MM.1S (cell line): ENCODE measurements at regions not wholly inside any gene's neighbourhood (a gene's known extent, or its start where the extent isn't known, plus 50 kb on each side); places are given as distances from the start of the nearest gene placed in this dataset.

ENCODE experiments used
- DNase-seq: peaks from one replicate; pipeline ENCODE4 v3.0.0-alpha.2; 2015
- H2AFZ ChIP-seq: fragments of 300-600 bp; sonication (generic); 2 replicates; pipeline ENCODE4 v1.6.0; 2016; ENCODE audit warnings: antibody characterized with exemption, low read length
- H3F3A ChIP-seq: fragments of 300-600 bp; sonication (generic); 2 replicates; pipeline ENCODE4 v1.6.1; 2016; ENCODE audit warnings: mild to moderate bottlenecking, antibody characterized with exemption, low read length, moderate library complexity, mixed read lengths; ENCODE audit not compliant: insufficient read depth
- H3K27ac ChIP-seq: fragments of 300-600 bp; sonication (generic); 2 replicates; pipeline ENCODE4 v1.5.1; 2016; ENCODE audit warnings: mild to moderate bottlenecking, low read length
- H3K27me3 ChIP-seq: fragments of 300-600 bp; sonication (generic); replicated peaks from 2 replicates; pipeline ENCODE4 v1.6.0; 2016; ENCODE audit warnings: low read length; ENCODE audit not compliant: insufficient read depth
- H3K36me3 ChIP-seq: fragments of 300-600 bp; sonication (generic); replicated peaks from 2 replicates; pipeline ENCODE4 v1.6.1; 2016; ENCODE audit warnings: mild to moderate bottlenecking, low read length, mixed read lengths; ENCODE audit not compliant: insufficient read depth
- H3K4me1 ChIP-seq: fragments of 300-600 bp; sonication (generic); 2 replicates; pipeline ENCODE4 v1.6.1; 2016; ENCODE audit warnings: low read length, mixed read lengths
- H3K4me2 ChIP-seq: fragments of 300-600 bp; sonication (generic); 2 replicates; pipeline ENCODE4 v1.6.0; 2016; ENCODE audit warnings: low read depth, low read length
- H3K4me3 ChIP-seq: fragments of 300-600 bp; sonication (generic); 2 replicates; pipeline ENCODE4 v1.5.1; 2016; ENCODE audit warnings: low read length, mixed read lengths
- H3K79me2 ChIP-seq: fragments of 300-600 bp; sonication (generic); 2 replicates; pipeline ENCODE4 v1.6.1; 2016; ENCODE audit warnings: mixed run types, low read length, mixed read lengths
- H3K9ac ChIP-seq: fragments of 300-600 bp; sonication (generic); 2 replicates; pipeline ENCODE4 v1.6.1; 2016; ENCODE audit warnings: low read length, mixed read lengths
- H3K9me2 ChIP-seq: fragments of 300-600 bp; sonication (generic); replicated peaks from 2 replicates; pipeline ENCODE4 v1.6.1; 2016; ENCODE audit warnings: mild to moderate bottlenecking, low read length, mixed read lengths; ENCODE audit not compliant: insufficient read depth
- H3K9me3 ChIP-seq: fragments of 300-600 bp; sonication (generic); replicated peaks from 2 replicates; pipeline ENCODE4 v1.6.1; 2016; ENCODE audit warnings: mild to moderate bottlenecking, low read length, mixed read lengths; ENCODE audit not compliant: insufficient read depth
- H4K20me1 ChIP-seq: fragments of 300-600 bp; sonication (generic); 2 replicates; pipeline ENCODE4 v1.6.1; 2016; ENCODE audit warnings: mild to moderate bottlenecking, low read length, moderate library complexity, mixed read lengths; ENCODE audit not compliant: insufficient read depth
- EZH2 ChIP-seq: fragments of 300-600 bp; sonication (generic); optimal IDR thresholded peaks from 2 replicates; pipeline ENCODE3; 2017; ENCODE audit warnings: low read depth, mild to moderate bottlenecking, antibody characterized with exemption, low read length, mixed read lengths
- EZH2phosphoT487 ChIP-seq: fragments of 300-600 bp; sonication (generic); IDR thresholded peaks from 2 replicates; pipeline ENCODE4 v1.6.1; 2018; ENCODE audit warnings: antibody characterized with exemption, low read length
- TF ChIP-seq, protein P1 (sequence below): fragments of 300-600 bp; sonication (generic); IDR thresholded peaks from 2 replicates; pipeline ENCODE4 v1.5.1; 2016; ENCODE audit warnings: antibody characterized with exemption, low read length, mixed read lengths

DNA sequence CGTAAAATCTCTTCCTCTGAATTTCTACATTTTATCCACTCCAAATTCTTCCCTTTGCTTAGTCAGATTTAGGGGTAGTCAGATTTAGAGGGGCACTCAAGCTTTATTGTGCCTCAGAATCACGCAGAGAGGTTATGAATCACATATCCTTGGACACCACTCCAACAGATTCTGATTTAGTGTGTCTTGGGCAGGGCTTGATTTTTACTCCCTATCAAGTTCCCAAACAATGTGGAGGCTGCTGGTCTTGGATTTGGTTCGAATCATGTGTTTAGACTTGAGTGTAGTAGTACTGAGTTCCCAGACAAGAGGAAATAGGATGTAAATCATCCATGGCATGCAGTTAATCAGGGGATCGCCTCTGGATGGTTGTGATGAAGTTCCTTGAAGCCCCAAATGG lies 298.1 kb upstream of the CLEC14A start:
- Histone ChIP-seq H4K20me1 (no peaks in the 10 kb centered on the region), H3K27me3 (no peaks in the 10 kb centered on the region), H3F3A (no peaks in the 10 kb centered on the region), H3K4me3 (no peak overlapping the region), H3K9ac (no peak overlapping the region), H3K9me2 (no peaks in the 10 kb centered on the region), H3K27ac (no peak overlapping the region), H3K79me2 (no peaks in the 10 kb centered on the region), H3K4me1 (no peaks in the 10 kb centered on the region), H3K9me3 (no peaks in the 10 kb centered on the region), H3K4me2 (no peak overlapping the region), H3K36me3 (no peaks in the 10 kb centered on the region), H2AFZ (no peak overlapping the region)
- TF ChIP-seq EZH2phosphoT487 (no peak), EZH2 (no peak)
- TF ChIP-seq, protein P1, sequence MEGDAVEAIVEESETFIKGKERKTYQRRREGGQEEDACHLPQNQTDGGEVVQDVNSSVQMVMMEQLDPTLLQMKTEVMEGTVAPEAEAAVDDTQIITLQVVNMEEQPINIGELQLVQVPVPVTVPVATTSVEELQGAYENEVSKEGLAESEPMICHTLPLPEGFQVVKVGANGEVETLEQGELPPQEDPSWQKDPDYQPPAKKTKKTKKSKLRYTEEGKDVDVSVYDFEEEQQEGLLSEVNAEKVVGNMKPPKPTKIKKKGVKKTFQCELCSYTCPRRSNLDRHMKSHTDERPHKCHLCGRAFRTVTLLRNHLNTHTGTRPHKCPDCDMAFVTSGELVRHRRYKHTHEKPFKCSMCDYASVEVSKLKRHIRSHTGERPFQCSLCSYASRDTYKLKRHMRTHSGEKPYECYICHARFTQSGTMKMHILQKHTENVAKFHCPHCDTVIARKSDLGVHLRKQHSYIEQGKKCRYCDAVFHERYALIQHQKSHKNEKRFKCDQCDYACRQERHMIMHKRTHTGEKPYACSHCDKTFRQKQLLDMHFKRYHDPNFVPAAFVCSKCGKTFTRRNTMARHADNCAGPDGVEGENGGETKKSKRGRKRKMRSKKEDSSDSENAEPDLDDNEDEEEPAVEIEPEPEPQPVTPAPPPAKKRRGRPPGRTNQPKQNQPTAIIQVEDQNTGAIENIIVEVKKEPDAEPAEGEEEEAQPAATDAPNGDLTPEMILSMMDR, result no peak
- no peak for DNase-seq

DNA sequence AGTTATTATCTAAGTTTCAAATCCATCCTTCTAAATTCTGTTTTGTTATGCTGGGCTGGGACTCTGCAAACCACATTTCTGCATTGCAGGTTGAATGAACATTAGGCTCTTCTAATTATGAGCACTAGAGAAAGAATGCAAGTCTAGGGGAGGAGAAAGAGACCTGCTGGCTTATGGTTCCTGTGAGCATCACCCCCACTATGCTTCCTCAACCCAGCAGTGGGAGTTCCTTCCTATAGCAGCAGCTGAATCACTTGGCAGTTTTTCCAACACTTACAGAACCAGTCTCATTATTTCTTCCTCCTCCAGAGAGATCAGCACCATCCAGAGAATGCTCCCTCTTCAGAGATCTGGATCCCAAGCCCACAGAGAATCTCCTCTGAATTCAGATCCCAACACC lies 297.7 kb upstream of the CLEC14A start:
- Histone ChIP-seq H3K4me1 (no peaks in the 10 kb centered on the region), H3K79me2 (no peaks in the 10 kb centered on the region), H2AFZ (no peak overlapping the region), H3F3A (no peaks in the 10 kb centered on the region), H3K9me3 (no peaks in the 10 kb centered on the region), H3K27ac (no peak overlapping the region), H3K4me2 (no peak overlapping the region), H3K36me3 (no peaks in the 10 kb centered on the region), H3K9me2 (no peaks in the 10 kb centered on the region), H3K27me3 (no peaks in the 10 kb centered on the region), H3K9ac (no peak overlapping the region), H3K4me3 (no peak overlapping the region), H4K20me1 (no peaks in the 10 kb centered on the region)
- TF ChIP-seq EZH2 (no peak), EZH2phosphoT487 (no peak)
- TF ChIP-seq, protein P1, result no peak
- no peak for DNase-seq

DNA sequence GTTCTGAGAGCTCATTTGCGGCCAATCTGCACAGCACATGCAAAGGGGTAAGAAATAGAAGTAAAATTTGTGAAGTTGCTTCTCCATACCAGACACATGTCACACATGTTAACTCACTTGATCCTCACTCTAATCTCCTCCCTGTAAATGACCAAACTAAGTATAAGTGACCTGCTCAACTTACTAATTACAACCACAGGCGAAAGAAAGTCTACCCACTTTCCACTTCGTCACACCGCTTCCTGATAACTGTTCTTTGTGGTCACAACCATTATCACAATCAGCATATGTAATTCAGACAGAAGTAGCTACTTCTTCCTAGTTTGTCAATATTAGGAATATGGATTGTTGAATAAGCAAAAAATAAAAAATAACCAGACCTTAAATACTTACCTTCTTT lies 293.7 kb upstream of the CLEC14A start:
- H3F3A ChIP-seq, result no peaks in the 10 kb centered on the region
- no peak overlapping the region for H3K4me2 ChIP-seq
- TF ChIP-seq EZH2 (no peak), EZH2phosphoT487 (no peak)
- TF ChIP-seq, protein P1, result no peak

More for the DNA sequence above, 293.7 kb upstream of the CLEC14A start:
- Histone ChIP-seq H3K36me3 (no peaks in the 10 kb centered on the region), H3K9me2 (no peaks in the 10 kb centered on the region), H3K27ac (no peak overlapping the region), H3K4me3 (no peak overlapping the region), H3K9ac (no peak overlapping the region), H4K20me1 (no peaks in the 10 kb centered on the region), H2AFZ (no peak overlapping the region), H3K9me3 (no peaks in the 10 kb centered on the region), H3K4me1 (no peaks in the 10 kb centered on the region), H3K79me2 (no peaks in the 10 kb centered on the region), H3K27me3 (no peaks in the 10 kb centered on the region)
- DNase-seq, result no peak
